Duodenal mucosa (tissue), 2 donors: ENCODE measurements at regions not wholly inside any gene's neighbourhood (a gene's known extent, or its start where the extent isn't known, plus 50 kb on each side); places are given as distances from the start of the nearest gene placed in this dataset.

ENCODE experiments used
- H3K27ac ChIP-seq: one replicate; pipeline ENCODE4 v1.7.0; 2013; ENCODE audit warnings: low read depth, low read length
- H3K27me3 ChIP-seq, 2 donors: one replicate each; pipeline ENCODE4 v1.7.0; 2013; ENCODE audit warnings: low read length in 2 of 2, control low read depth in 1 of 2; ENCODE audit not compliant: insufficient read depth in 2 of 2, control insufficient read depth in 1 of 2
- H3K36me3 ChIP-seq, 2 donors: one replicate each; pipeline ENCODE4 v1.7.0; 2013; ENCODE audit warnings: low read length in 2 of 2, control low read depth in 1 of 2; ENCODE audit not compliant: insufficient read depth in 2 of 2, control insufficient read depth in 1 of 2
- H3K4me1 ChIP-seq, 2 donors: one replicate each; pipeline ENCODE4 v1.7.0; 2013; ENCODE audit warnings: low read length in 2 of 2, control low read depth in 1 of 2; ENCODE audit not compliant: insufficient read depth in 2 of 2, control insufficient read depth in 1 of 2
- H3K4me3 ChIP-seq, 2 donors: one replicate each; pipeline ENCODE4 v1.7.0; 2013; ENCODE audit warnings: low read length in 2 of 2, low read depth in 1 of 2
- H3K9ac ChIP-seq, 2 donors: one replicate each; pipeline ENCODE4 v1.7.0; 2013; ENCODE audit warnings: low read length in 2 of 2, low read depth in 1 of 2
- H3K9me3 ChIP-seq, 2 donors: one replicate each; pipeline ENCODE4 v1.7.0; 2013; ENCODE audit warnings: low read length in 2 of 2, control low read depth in 1 of 2; ENCODE audit not compliant: control insufficient read depth in 1 of 2

GRCh38 chr2:129702416-129703176 is 276.9 kb upstream of the RAB6C start:
- Histone ChIP-seq H3K9me3 (no peaks in the 10 kb centered on the region), H3K9ac (no peak overlapping the region), H3K27ac (no peak overlapping the region), H3K4me1 (no peaks in the 10 kb centered on the region), H3K36me3 (no peaks in the 10 kb centered on the region), H3K4me3 (no peak overlapping the region), H3K27me3 (no peaks in the 10 kb centered on the region)

- Histone ChIP-seq H3K27me3 (no peaks in the 10 kb centered on the region), H3K27ac (no peak overlapping the region), H3K9me3 (no peaks in the 10 kb centered on the region), H3K4me1 (no peaks in the 10 kb centered on the region), H3K4me3 (no peak overlapping the region), H3K36me3 (no peaks in the 10 kb centered on the region), H3K9ac (no peak overlapping the region)
These were observed 274.4 kb upstream of the RAB6C start for GRCh38 chr2:129705085-129705484.

GRCh38 chr2:129707800-129708199 is 271.7 kb upstream of the RAB6C start:
- Histone ChIP-seq H3K4me3 (no peak overlapping the region), H3K9ac (no peak overlapping the region), H3K4me1 (no peaks in the 10 kb centered on the region), H3K27me3 (no peaks in the 10 kb centered on the region), H3K9me3 (no peaks in the 10 kb centered on the region), H3K36me3 (no peaks in the 10 kb centered on the region), H3K27ac (no peak overlapping the region)

GRCh38 chr2:129708221-129708967 is 271.1 kb upstream of the RAB6C start:
- H3K36me3 ChIP-seq = no peaks in the 10 kb centered on the region
- no peak overlapping the region for H3K4me3 ChIP-seq
- H3K27ac ChIP-seq = no peak overlapping the region
- no peak overlapping the region for H3K9ac ChIP-seq
- H3K9me3 ChIP-seq = no peaks in the 10 kb centered on the region
- no peaks in the 10 kb centered on the region for H3K4me1 ChIP-seq
- no peaks in the 10 kb centered on the region for H3K27me3 ChIP-seq

GRCh38 chr2:129709001-129709955 is 270.2 kb upstream of the RAB6C start:
- no peak overlapping the region for H3K27ac ChIP-seq

GRCh38 chr2:129709956-129710598 is 269.4 kb upstream of the RAB6C start:
- no peaks in the 10 kb centered on the region for H3K27me3 ChIP-seq
- H3K9ac ChIP-seq = no peak overlapping the region
- no peak overlapping the region for H3K4me3 ChIP-seq
- H3K27ac ChIP-seq = no peak overlapping the region
- H3K9me3 ChIP-seq = no peaks in the 10 kb centered on the region
- H3K36me3 ChIP-seq = no peaks in the 10 kb centered on the region
- H3K4me1 ChIP-seq = no peaks in the 10 kb centered on the region

More at GRCh38 chr2:129709001-129709955, 270.2 kb upstream of the RAB6C start:
- no peaks in the 10 kb centered on the region for H3K9me3 ChIP-seq
- H3K36me3 ChIP-seq = no peaks in the 10 kb centered on the region
- H3K4me1 ChIP-seq = no peaks in the 10 kb centered on the region
- H3K9ac ChIP-seq = no peak overlapping the region
- no peak overlapping the region for H3K4me3 ChIP-seq
- H3K27me3 ChIP-seq = no peaks in the 10 kb centered on the region

GRCh38 chr2:129710670-129711495 is 268.6 kb upstream of the RAB6C start:
- Histone ChIP-seq H3K4me1 (no peaks in the 10 kb centered on the region), H3K27me3 (no peaks in the 10 kb centered on the region), H3K4me3 (no peak overlapping the region)

GRCh38 chr2:129711816-129712675 is 267.4 kb upstream of the RAB6C start:
- Histone ChIP-seq H3K27ac (no peak overlapping the region), H3K36me3 (no peaks in the 10 kb centered on the region), H3K27me3 (no peaks in the 10 kb centered on the region), H3K4me1 (no peaks in the 10 kb centered on the region), H3K9me3 (no peaks in the 10 kb centered on the region), H3K9ac (no peak overlapping the region), H3K4me3 (no peak overlapping the region)

More at GRCh38 chr2:129710670-129711495, 268.6 kb upstream of the RAB6C start:
- H3K9me3 ChIP-seq = no peaks in the 10 kb centered on the region
- H3K9ac ChIP-seq = no peak overlapping the region
- no peaks in the 10 kb centered on the region for H3K36me3 ChIP-seq
- no peak overlapping the region for H3K27ac ChIP-seq
